Tibial nerve (tissue), 4 donors: ENCODE measurements at regions not wholly inside any gene's neighbourhood (a gene's known extent, or its start where the extent isn't known, plus 50 kb on each side); places are given as distances from the start of the nearest gene placed in this dataset.

Experiments used
- DNase-seq, 2 donors: peaks; one replicate each; pipeline ENCODE4 v3.0.0-alpha.2; 2019; ENCODE audit warnings: low spot score in 2 of 2
- H3K27ac ChIP-seq, 4 donors: fragments of 200-600 bp; sonication (generic) in 3 of 4; one replicate each; pipeline ENCODE4 v1.5.1; 2017 to 2019; ENCODE audit warnings: mild to moderate bottlenecking in 1 of 4
- H3K27me3 ChIP-seq, 2 donors: fragments of 200-600 bp; sonication (generic) in 1 of 2; one replicate each; pipeline versions ENCODE4 v1.5.1 to v1.6.0; 2017 to 2019
- H3K36me3 ChIP-seq, 3 donors: fragments of 200-600 bp; sonication (generic); one replicate each; pipeline ENCODE4 v1.5.1; 2018 to 2019
- H3K4me1 ChIP-seq, 4 donors: fragments of 200-600 bp; sonication (generic) in 3 of 4; one replicate each; pipeline ENCODE4 v1.5.1; 2017 to 2019
- H3K4me3 ChIP-seq, 4 donors: fragments of 200-600 bp; sonication (generic) in 3 of 4; one replicate each; pipeline ENCODE4 v1.5.1; 2017 to 2019; ENCODE audit warnings: mild to moderate bottlenecking in 1 of 4, moderate library complexity in 1 of 4
- H3K9me3 ChIP-seq, 4 donors: fragments of 200-600 bp; sonication (generic) in 3 of 4; one replicate each; pipeline ENCODE4 v1.5.1; 2017 to 2019
- EP300 ChIP-seq, 2 donors: sonication (generic); formaldehyde crosslinking; IDR thresholded peaks; one replicate each; pipeline ENCODE4 v1.6.1; 2017; ENCODE audit warnings: antibody characterized with exemption in 2 of 2, mild to moderate bottlenecking in 1 of 2
- POLR2A ChIP-seq, 2 donors: fragments of 450-650 bp; IDR thresholded peaks; one replicate each; pipeline ENCODE4 v1.6.1; 2017; ENCODE audit warnings: antibody characterized with exemption in 2 of 2, mild to moderate bottlenecking in 2 of 2, moderate library complexity in 2 of 2
- WGBS, 2 donors: methylation state at CpG; one replicate each; pipeline ENCODE4 v1.1.5; 2018; 5-methylcytosine and 5-hydroxymethylcytosine counted together
- TF ChIP-seq, protein P1 (sequence below), 5 experiments: fragments of 200-600 bp in 3 of 5; fragments of 450-650 bp in 2 of 5; sonication (generic) in 3 of 5; IDR thresholded peaks; one replicate each; pipeline ENCODE4 v1.5.1; 2016 to 2019; ENCODE audit warnings: antibody characterized with exemption in 5 of 5, mild to moderate bottlenecking in 3 of 5, moderate library complexity in 2 of 5

DNA sequence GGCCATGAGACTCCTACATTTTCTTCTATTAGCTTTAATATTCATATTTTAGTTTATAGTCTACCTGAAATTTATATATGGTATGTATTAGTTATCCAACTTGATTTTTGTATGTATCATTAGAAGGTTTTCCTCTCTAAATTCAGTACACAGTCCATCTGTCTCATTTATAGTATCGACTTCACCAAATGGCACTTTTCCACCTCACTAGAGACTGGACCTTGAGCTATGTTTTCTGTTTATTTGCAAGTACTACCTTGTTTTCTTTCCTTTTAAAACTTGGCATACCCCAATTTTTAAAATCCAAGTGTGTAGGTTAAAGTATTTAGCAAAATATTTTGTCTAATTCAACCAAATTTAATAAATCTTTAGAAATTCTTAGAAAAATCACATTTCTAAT lies 1137.5 kb downstream of the NSUN3 start:
- 81 to 88% methylated on average over 1 of the region's 1 CpG for WGBS, 2 donors
- Histone ChIP-seq H3K27me3 (no peaks in the 10 kb centered on the region), H3K4me1 (no peaks in the 10 kb centered on the region), H3K27ac (no peak overlapping the region), H3K9me3 (peaks cover 0 to 8% (median 0%) of the 10 kb centered on the region in 4 donors), H3K36me3 (no peaks in the 10 kb centered on the region), H3K4me3 (no peak overlapping the region)
- no peak for DNase-seq
- TF ChIP-seq, protein P1, sequence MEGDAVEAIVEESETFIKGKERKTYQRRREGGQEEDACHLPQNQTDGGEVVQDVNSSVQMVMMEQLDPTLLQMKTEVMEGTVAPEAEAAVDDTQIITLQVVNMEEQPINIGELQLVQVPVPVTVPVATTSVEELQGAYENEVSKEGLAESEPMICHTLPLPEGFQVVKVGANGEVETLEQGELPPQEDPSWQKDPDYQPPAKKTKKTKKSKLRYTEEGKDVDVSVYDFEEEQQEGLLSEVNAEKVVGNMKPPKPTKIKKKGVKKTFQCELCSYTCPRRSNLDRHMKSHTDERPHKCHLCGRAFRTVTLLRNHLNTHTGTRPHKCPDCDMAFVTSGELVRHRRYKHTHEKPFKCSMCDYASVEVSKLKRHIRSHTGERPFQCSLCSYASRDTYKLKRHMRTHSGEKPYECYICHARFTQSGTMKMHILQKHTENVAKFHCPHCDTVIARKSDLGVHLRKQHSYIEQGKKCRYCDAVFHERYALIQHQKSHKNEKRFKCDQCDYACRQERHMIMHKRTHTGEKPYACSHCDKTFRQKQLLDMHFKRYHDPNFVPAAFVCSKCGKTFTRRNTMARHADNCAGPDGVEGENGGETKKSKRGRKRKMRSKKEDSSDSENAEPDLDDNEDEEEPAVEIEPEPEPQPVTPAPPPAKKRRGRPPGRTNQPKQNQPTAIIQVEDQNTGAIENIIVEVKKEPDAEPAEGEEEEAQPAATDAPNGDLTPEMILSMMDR (IDR thresholded peaks at IDR 0.05), result no peak
- TF ChIP-seq POLR2A (IDR thresholded peaks at IDR 0.05) (no peak), EP300 (IDR thresholded peaks at IDR 0.05) (no peak)

- H3K4me3 ChIP-seq, result no peak overlapping the region
- H3K4me1 ChIP-seq, result no peaks in the 10 kb centered on the region
- TF ChIP-seq EP300 (IDR thresholded peaks at IDR 0.05), result no peak
- TF ChIP-seq POLR2A (IDR thresholded peaks at IDR 0.05), result no peak
- TF ChIP-seq, protein P1 (IDR thresholded peaks at IDR 0.05), result no peak
- H3K27ac ChIP-seq, result no peak overlapping the region
- H3K27me3 ChIP-seq, result no peaks in the 10 kb centered on the region
- no peak for DNase-seq
- no peaks in the 10 kb centered on the region for H3K36me3 ChIP-seq
- WGBS, 2 donors, result 46 to 58% methylated on average over 1 of the region's 1 CpG
- H3K9me3 ChIP-seq, result no peaks in the 10 kb centered on the region
Measured at GRCh38 chr3:95210878-95211277, 1148.0 kb downstream of the NSUN3 start.

DNA sequence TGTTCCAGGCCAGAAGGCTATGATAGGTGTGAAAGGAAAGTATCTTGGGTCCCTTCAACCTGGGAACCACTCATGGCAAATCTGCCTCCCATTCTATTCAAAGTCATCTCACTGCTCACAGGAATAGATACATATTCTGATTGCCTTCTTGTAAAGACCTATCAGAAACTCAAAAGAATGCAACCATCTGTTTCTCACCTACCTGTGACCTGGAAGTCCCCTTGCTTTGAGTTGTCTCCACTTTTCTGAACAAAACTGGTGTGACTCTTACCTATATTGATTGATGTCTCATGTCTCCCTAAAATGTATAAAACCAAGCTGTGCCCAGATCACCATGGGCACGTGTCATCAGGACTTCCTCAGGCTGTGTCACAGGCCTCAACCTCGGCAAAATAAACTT lies 1149.3 kb downstream of the NSUN3 start:
- 89 to 91% methylated on average over 2 of the region's 2 CpGs for WGBS, 2 donors
- TF ChIP-seq POLR2A (IDR thresholded peaks at IDR 0.05) (no peak), EP300 (IDR thresholded peaks at IDR 0.05) (no peak)
- TF ChIP-seq, protein P1 (IDR thresholded peaks at IDR 0.05), result no peak
- Histone ChIP-seq H3K27me3 (no peaks in the 10 kb centered on the region), H3K4me1 (no peaks in the 10 kb centered on the region), H3K9me3 (no peaks in the 10 kb centered on the region), H3K27ac (no peak overlapping the region), H3K4me3 (no peak overlapping the region), H3K36me3 (no peaks in the 10 kb centered on the region)
- DNase-seq, result no peak

DNA sequence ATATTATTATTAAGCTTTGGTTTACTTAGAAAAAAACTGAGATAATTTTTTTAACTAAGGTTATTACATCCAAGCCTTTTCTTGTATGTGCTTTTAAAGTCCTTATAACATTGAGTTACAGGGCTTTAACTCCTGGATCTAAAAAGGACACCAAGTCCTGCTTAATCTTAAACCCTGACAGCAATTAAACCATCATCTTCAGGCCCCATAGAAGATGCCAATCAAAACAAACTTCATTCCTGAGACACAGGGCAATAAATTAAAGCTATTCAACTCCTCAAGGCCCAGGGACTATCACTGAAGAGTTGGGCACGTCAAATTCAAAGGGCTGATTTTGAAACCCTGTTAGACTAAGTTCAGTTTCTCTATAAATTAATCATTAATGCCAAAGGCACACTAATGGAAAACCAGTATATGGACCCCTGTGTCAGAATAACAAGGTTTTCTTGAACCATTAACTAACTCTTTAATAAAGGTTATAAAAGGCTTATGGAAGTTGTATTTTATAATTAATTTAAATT lies 1152.6 kb downstream of the NSUN3 start:
- H3K4me1 ChIP-seq, result no peaks in the 10 kb centered on the region
- no peaks in the 10 kb centered on the region for H3K36me3 ChIP-seq
- H3K9me3 ChIP-seq, result peaks cover 0 to 5% (median 0%) of the 10 kb centered on the region in 4 donors
- no peaks in the 10 kb centered on the region for H3K27me3 ChIP-seq
- no peak overlapping the region for H3K4me3 ChIP-seq
- DNase-seq, result no peak
- no peak overlapping the region for H3K27ac ChIP-seq
- no peak for TF ChIP-seq POLR2A (IDR thresholded peaks at IDR 0.05)
- TF ChIP-seq, protein P1 (IDR thresholded peaks at IDR 0.05), result no peak
- TF ChIP-seq EP300 (IDR thresholded peaks at IDR 0.05), result no peak
- WGBS, 2 donors, result 81 to 83% methylated on average over 1 of the region's 1 CpG

DNA sequence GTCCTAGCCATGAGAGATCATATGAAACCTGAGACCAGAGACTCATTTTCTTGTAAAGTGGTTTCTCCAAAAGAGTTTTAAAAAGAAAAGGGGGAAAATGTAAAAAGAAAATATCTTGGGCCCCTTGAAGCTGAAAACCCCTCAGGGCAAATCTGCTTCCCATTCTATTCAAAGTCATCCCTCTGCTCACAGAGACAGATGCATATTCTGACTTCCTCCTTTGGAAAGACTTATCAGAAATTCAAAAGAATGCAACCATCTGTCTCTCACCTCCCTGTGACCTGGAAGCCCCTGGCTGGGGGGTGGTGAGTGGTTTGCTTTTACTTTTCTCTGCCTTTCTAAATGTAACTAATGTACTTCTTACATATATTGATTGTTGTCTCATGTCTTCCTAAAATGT lies 1154.8 kb downstream of the NSUN3 start:
- Histone ChIP-seq H3K4me1 (no peaks in the 10 kb centered on the region), H3K27ac (no peak overlapping the region), H3K36me3 (no peaks in the 10 kb centered on the region), H3K4me3 (no peak overlapping the region), H3K9me3 (peaks cover 0 to 5% (median 0%) of the 10 kb centered on the region in 4 donors), H3K27me3 (no peaks in the 10 kb centered on the region)
- TF ChIP-seq, protein P1 (IDR thresholded peaks at IDR 0.05), result no peak
- TF ChIP-seq POLR2A (IDR thresholded peaks at IDR 0.05) (no peak), EP300 (IDR thresholded peaks at IDR 0.05) (no peak)
- no peak for DNase-seq
